LoVo (cell line): ENCODE measurements at regions not wholly inside any gene's neighbourhood (a gene's known extent, or its start where the extent isn't known, plus 50 kb on each side); places are given as distances from the start of the nearest gene placed in this dataset.
"Not testable (repeated sequence)": the region's sequence is repeated elsewhere in the genome, so short reads cannot be mapped to it uniquely, and the experiment has no call there.

Experiments
- DNase-seq: peaks from one replicate; pipeline ENCODE4 v3.0.0-alpha.2; 2016; ENCODE audit warnings: low spot score

DNA sequence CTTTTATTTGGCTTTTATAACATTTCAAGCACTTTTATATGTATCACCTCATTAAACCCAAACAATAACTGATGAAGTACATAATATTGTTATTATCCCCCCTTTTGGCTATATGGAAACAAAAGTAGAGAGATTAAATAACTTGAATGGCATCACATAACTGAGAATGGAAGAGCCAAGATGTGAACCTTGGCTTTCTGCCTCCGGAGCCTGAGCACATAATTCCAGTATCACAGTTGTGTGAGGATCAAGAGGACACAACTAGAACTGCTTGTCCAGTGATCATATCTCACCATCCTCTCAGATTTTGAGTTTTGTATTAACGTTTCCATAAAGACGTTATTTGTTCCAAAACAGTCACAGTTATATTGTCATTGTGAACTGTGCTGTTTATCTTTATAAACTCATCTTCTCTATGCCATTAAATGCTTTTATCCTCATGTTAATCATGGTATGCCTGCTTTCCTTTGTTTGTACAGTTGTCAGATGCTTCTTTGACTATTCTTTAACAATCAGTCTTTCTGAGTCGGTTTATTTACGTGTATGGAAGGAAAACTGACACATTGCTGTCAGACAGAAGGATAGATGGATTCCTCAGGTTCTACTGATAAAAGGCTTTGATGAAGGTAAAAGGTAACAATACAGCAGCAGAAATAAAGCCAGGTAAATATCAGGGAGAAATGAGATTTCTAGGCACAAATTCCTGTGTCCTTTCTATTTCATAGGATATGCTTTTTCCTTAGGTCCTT is 92.0 kb upstream of the FAM13C start:
- no peak for DNase-seq

DNA sequence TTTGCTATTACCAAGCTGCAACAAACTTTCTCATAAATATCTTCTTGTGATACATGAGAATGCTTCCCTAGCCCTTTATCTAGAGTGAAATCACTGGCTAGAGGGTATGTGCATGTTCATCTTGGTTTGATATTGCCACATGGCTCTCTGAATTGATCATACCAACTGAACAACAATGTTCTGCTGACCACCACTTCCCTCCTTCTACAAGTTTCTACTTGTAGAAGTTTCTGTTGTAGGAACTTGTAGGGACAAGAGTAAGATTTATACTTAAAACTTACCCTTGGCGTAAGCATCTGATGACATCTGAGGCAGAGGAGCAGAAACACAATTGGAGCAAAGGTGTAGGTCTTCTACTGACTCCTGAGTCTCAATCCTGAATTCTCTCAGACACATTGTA is 86.3 kb upstream of the FAM13C start:
- DNase-seq = no peak

DNA sequence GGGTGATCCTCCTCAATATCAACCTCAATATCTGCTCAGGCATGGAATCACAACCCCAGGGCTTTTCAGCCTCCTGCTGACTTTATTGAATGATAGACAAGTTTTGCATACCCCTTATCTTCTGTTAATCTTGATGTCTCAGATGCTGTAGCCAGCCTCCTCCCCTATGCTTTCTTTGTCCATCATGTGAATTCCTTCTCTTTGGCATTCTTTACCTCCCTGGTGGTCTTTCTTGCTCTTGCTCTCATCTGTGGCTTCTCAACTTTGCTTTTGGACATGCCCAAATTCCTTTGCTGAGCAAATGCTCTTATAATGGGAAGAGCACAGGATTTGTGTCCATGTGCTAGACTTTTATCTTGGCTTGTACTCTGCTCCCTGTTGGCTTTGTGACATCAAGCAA is 73.4 kb upstream of the FAM13C start:
- DNase-seq = no peak

DNA sequence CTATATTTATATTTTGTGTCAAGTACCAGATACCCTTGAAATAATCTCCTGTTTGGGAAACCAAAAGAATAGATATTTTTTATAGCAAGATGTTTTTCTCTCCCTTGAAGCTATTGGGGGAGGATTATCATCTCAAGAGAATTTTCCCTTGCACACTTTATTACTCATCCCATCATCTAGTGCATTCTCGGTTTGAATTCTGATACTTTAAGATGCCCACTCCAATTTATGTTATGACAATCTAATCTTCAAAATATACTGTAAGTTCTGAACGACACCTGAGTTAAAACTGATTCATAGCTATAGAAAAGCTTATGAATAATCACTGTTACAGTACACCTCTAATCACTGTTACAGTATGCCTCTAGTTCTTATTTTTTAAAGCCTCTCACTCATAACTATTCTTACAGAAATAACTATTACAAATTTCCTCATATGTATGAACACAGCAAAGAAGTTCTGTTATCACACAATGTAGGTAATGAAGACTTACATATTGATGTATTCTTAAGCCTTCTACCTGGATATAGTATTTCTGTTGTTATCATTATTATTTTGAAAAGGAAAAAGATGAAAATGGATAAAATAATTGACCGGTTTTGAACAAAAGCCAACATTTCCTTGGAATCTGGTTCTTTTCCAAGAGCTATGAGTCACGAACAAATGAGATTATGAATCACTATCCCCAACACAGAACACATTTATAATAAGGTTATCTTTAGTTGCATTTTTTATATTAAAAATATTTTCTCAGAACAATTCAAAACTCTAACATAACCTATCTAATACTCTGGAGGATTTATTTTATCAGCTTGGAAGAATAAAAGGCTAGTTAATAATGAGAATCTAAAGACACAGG is 72.3 kb upstream of the FAM13C start:
- DNase-seq = no peak

DNA sequence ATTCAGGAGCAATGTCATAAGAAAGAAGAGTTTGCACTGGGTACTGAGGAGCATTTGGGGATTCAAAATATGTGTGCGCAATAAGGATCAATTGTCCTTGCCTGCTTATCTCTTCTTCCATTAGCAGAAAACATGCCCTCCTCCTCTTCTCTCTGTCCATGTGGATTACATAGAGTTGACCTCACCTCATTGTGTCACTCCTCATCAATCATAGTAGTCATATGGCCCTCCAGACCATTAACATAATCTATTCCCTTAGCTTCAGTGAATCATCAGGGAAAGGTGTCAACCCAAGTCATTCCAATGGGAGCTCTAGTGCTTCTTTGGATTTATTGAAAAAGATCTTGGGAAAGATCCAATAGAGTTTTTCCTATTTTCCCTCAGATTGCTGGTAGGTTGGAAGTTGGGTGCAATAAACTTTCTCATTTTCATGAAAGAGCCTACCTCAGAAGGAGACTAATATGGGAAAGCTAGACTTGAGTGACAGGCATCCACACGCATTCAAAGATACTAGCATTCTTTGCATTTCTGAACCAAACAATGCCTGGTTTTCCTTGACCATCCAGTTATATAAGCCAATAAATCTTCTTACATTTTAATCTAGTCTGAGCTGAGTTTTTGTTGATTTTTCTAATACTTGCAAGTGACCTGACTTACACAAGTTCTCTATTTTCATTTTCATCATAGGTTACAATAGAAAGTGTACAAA is 71.5 kb upstream of the FAM13C start:
- DNase-seq = no peak

DNA sequence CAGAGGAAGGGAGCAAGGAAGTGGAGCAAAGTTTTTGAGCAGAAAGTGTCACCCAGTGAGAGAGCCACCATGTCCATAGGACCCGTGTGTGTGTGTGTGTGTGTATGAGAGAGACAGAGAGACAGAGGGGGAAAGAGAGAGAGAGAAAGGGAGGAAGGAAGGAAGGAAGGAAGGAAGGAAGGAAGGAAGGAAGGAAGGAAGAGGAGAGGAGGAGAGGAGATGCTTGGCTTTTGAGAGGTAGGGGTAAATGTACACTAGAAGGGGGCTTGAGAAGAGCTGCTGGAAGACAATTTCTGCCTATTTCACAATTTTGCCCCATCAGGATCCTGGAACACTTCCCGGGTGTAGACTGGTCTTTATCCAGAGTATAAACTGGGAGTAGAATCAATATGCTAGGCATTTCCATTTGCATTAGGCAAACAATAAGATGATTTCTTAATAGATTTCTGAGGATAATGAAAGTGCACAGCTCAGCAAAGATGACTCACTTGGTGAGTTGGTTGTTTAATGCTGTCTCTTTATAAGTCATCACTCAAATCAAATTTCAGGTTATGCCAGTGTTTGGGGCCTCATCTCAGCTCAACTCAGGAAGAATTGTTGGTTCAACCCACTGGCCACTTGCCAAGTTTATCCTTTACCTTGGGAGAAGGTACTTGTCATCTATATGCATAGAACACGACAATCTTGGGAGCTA is 70.0 kb upstream of the FAM13C start:
- no peak for DNase-seq

DNA sequence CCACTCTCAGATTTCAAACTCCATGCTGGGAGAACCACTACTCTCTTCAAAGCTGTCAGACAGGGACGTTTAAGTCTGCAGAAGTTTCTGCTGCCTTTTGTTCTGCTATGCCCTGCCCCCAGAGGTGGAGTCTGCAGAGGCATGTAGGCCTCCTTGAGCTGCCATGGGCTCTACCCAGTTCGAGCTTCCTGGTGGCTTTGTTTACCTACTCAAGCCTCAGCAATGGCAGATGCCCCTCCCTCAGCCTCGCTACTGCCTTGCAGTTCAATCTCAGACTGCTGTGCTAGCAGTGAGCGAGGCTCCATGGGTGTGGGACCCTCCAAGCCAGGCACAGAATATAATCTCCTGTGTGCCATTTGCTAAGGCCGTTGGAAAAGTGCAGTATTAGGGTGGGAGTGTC is 51.4 kb upstream of the FAM13C start:
- DNase-seq = not testable (repeated sequence)
